HEK293T (cell line): ENCODE measurements at regions not wholly inside any gene's neighbourhood (a gene's known extent, or its start where the extent isn't known, plus 50 kb on each side); places are given as distances from the start of the nearest gene placed in this dataset.

ENCODE experiments used
- CTCF ChIA-PET: fragments of 350-600 bp; formaldehyde crosslinking; extraction: SDS; loops from one replicate; lab custom pipeline; 2021; ENCODE audit warnings: antibody characterized with exemption, inconsistent platforms; lab: Yijun Ruan, JAX
- POLR2A ChIA-PET: fragments of 350-600 bp; formaldehyde crosslinking; extraction: SDS; loops from one replicate; lab custom pipeline; 2020; ENCODE audit warnings: antibody characterized with exemption, inconsistent platforms; lab: Yijun Ruan, JAX
- DNase-seq: peaks from one replicate; pipeline ENCODE4 v3.0.0; 2012; ENCODE audit warnings: mixed read lengths; ENCODE audit errors: extremely low spot score
- ARNT ChIP-seq: fragments of 450-650 bp; IDR thresholded peaks from 2 replicates; pipeline ENCODE4 v1.6.1; 2017; ENCODE audit warnings: mild to moderate bottlenecking
- BHLHE40 ChIP-seq: fragments of 450-650 bp; IDR thresholded peaks from 2 replicates; pipeline ENCODE4 v1.6.1; 2016; ENCODE audit warnings: mild to moderate bottlenecking, moderate library complexity, borderline replicate concordance
- CTBP1 ChIP-seq: fragments of 450-650 bp; IDR thresholded peaks from 2 replicates; pipeline ENCODE4 v1.6.1; 2016; ENCODE audit warnings: borderline replicate concordance
- ELF4 ChIP-seq: fragments of 450-650 bp; IDR thresholded peaks from 2 replicates; pipeline ENCODE4 v1.6.1; 2017; ENCODE audit warnings: antibody characterized with exemption
- FOXA1 ChIP-seq: fragments of 450-650 bp; IDR thresholded peaks from 2 replicates; pipeline ENCODE4 v1.6.1; 2016; ENCODE audit warnings: mild to moderate bottlenecking
- FOXK2 ChIP-seq: fragments of 450-650 bp; IDR thresholded peaks from 2 replicates; pipeline ENCODE4 v1.6.1; 2016; ENCODE audit warnings: mild to moderate bottlenecking
- FOXM1 ChIP-seq: fragments of 450-650 bp; IDR thresholded peaks from 2 replicates; pipeline ENCODE4 v1.6.1; 2017; ENCODE audit warnings: mild to moderate bottlenecking, borderline replicate concordance
- HDGF ChIP-seq: fragments of 450-650 bp; IDR thresholded peaks from 2 replicates; pipeline ENCODE4 v1.6.1; 2017; ENCODE audit warnings: antibody characterized with exemption, borderline replicate concordance
- L3MBTL2 ChIP-seq: fragments of 450-650 bp; conservative IDR thresholded peaks from 2 replicates; pipeline ENCODE4 v1.6.1; 2016; ENCODE audit warnings: mild to moderate bottlenecking
- LEF1 ChIP-seq: fragments of 450-650 bp; IDR thresholded peaks from 2 replicates; pipeline ENCODE4 v1.6.1; 2017; ENCODE audit warnings: mild to moderate bottlenecking, borderline replicate concordance
- NFRKB ChIP-seq: fragments of 450-650 bp; IDR thresholded peaks from 2 replicates; pipeline ENCODE4 v1.6.1; 2016; ENCODE audit warnings: mild to moderate bottlenecking, moderate library complexity
- SP1 ChIP-seq: fragments of 450-650 bp; IDR thresholded peaks from 2 replicates; pipeline ENCODE4 v1.6.1; 2017
- SUZ12 ChIP-seq: fragments of 450-650 bp; IDR thresholded peaks from 2 replicates; pipeline ENCODE4 v1.6.1; 2016; ENCODE audit warnings: mild to moderate bottlenecking
- TARDBP ChIP-seq: fragments of 450-650 bp; IDR thresholded peaks from 2 replicates; pipeline ENCODE4 v1.6.1; 2016
- ZNF384 ChIP-seq: fragments of 450-650 bp; IDR thresholded peaks from 2 replicates; pipeline ENCODE4 v1.6.1; 2016
- TF ChIP-seq, protein P1 (sequence below): fragments of 450-650 bp; IDR thresholded peaks from 2 replicates; pipeline ENCODE4 v1.6.1; 2016

- POLR2A ChIA-PET, result no interaction called here
- CTCF ChIA-PET, result interaction anchor here (1.2 kb wide), 1 partner anchor 8 kb away, joined by 3 read pairs; no protein-coding TSS in a partner anchor
- no peak for DNase-seq
- no peak for TF ChIP-seq NFRKB
- TF ChIP-seq LEF1, result no peak
- TF ChIP-seq ZNF384, result no peak
- no peak for TF ChIP-seq CTBP1
- no peak for TF ChIP-seq FOXK2
- no peak for TF ChIP-seq ELF4
- no peak for TF ChIP-seq BHLHE40
- no peak for TF ChIP-seq ARNT
- no peak for TF ChIP-seq SP1
- TF ChIP-seq FOXA1, result no peak
- no peak for TF ChIP-seq TARDBP
- TF ChIP-seq FOXM1, result no peak
- TF ChIP-seq, protein P1, sequence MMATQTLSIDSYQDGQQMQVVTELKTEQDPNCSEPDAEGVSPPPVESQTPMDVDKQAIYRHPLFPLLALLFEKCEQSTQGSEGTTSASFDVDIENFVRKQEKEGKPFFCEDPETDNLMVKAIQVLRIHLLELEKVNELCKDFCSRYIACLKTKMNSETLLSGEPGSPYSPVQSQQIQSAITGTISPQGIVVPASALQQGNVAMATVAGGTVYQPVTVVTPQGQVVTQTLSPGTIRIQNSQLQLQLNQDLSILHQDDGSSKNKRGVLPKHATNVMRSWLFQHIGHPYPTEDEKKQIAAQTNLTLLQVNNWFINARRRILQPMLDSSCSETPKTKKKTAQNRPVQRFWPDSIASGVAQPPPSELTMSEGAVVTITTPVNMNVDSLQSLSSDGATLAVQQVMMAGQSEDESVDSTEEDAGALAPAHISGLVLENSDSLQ, result no peak
- TF ChIP-seq SUZ12, result no peak
- TF ChIP-seq L3MBTL2, result no peak
- TF ChIP-seq HDGF, result no peak
Observed at GRCh38 chr1:10904396-10905358, 107.8 kb upstream of the TARDBP start.

DNA sequence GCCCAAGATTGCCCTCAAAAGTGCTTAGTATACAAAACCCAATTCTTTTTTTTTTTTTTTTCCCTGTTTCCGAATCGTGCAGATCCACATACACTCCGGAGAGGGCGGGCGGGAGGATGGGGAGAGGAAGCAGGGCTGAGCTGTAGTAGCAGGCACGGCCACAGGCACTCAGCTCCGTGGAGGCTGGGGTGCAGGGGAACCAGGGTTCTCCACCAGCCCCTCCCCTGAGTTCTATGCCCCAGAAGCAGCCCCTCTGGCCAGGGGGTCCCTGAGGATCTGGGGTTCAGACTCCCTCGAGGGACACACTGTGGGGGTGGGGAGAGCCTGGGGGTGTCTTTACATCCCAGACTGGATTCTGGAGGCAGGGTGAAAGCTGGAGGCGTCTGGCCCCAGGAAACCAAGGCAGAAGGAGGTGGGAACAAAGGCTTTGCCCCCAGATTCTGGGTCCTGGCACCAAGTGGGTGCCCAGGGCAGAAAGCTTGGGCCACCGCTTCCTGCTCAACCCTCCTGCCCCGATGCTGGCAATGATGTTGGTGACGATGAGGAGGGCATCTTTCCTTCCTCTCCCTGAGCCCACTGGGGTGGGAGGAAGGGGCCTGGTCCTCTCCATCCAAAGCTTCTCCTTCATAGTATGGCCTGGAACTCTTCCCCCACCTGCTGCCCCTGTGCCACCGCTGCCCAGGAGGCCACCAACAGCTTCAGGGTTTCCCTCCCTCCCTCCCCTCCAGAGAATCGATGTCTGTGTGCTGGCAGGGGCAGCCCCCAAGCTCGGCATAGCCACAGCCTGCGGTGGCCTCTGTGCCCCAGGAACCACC is 106.4 kb upstream of the TARDBP start:
- CTCF ChIA-PET, result no interaction called here
- TF ChIP-seq HDGF, result no peak
- no peak for TF ChIP-seq ARNT
- TF ChIP-seq FOXA1, result no peak
- no peak for TF ChIP-seq SUZ12
- TF ChIP-seq CTBP1, result no peak
- TF ChIP-seq FOXM1, result no peak
- TF ChIP-seq NFRKB, result no peak
- no peak for TF ChIP-seq L3MBTL2
- no peak for TF ChIP-seq BHLHE40
- no peak for TF ChIP-seq ELF4
- no peak for TF ChIP-seq TARDBP
- TF ChIP-seq, protein P1, result no peak
- POLR2A ChIA-PET, result no interaction called here
- DNase-seq, result no peak

DNA sequence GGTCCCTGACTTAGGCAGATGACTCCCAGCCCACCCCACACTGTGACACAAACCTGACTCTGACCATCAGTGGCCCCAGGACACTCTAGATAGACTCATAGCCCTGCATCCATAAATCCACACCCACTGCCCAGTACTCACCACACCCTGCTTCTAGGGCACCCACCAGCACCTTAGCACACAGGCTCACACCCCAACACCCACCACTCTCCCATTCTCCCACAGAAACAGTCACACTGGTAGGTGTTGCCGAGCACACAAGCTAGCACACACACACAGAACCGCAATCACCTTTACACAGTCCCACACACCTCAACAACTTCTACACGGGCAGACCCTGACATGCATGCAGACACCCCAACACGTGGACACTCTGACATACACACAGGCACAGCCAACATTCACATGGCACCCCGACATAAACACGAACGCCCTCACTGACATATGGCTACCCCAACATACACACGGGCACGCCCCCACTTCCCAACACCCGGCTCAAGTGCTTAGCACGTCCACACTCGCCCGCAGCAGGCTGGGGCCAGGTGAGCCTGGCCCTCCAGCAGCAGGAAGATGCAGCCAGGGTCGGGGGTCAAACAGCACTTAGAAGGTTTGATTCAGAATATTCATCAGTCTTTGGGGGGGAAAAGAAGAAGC is 105.5 kb upstream of the TARDBP start:
- DNase-seq, result no peak
- no peak for TF ChIP-seq BHLHE40
- no peak for TF ChIP-seq ELF4
- TF ChIP-seq HDGF, result no peak
- no peak for TF ChIP-seq FOXM1
- TF ChIP-seq, protein P1, result no peak
- TF ChIP-seq ZNF384, result no peak
- TF ChIP-seq FOXA1, result no peak
- no peak for TF ChIP-seq L3MBTL2
- no peak for TF ChIP-seq SUZ12
- no peak for TF ChIP-seq TARDBP
- TF ChIP-seq NFRKB, result no peak
- TF ChIP-seq ARNT, result no peak
- no peak for TF ChIP-seq LEF1
- no peak for TF ChIP-seq FOXK2
- TF ChIP-seq SP1, result no peak
- no peak for TF ChIP-seq CTBP1
- CTCF ChIA-PET, result no interaction called here
- POLR2A ChIA-PET, result no interaction called here

DNA sequence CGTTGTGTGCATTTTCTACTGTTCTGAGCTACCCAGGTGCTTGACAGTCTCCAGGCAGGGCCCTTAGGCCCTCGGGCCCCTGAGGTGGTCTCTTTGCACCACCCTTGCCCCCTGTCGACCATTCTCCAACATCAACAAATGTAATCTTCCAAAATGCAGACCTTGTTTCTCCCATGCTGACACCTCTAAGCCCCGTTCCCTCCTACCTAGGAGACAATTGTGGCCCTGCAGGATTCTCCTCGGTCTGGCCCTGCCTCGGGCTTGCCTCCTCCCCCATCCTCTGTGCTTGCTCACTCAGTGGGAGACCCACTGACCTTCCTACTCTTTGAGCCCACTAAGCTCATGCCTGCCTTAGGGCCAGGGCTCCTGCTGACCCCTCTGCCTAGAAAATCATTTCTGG is 104.2 kb upstream of the TARDBP start:
- CTCF ChIA-PET, result no interaction called here
- POLR2A ChIA-PET, result no interaction called here
- DNase-seq, result no peak
- TF ChIP-seq ARNT, result no peak
- TF ChIP-seq LEF1, result no peak
- TF ChIP-seq, protein P1, result no peak
- no peak for TF ChIP-seq CTBP1
- no peak for TF ChIP-seq BHLHE40
